GM12872 (cell line): ENCODE measurements at regions not wholly inside any gene's neighbourhood (a gene's known extent, or its start where the extent isn't known, plus 50 kb on each side); places are given as distances from the start of the nearest gene placed in this dataset.

Experiments
- CTCF ChIP-seq: IDR thresholded peaks from 3 replicates; pipeline ENCODE4 v1.5.1; 2011; ENCODE audit warnings: low read depth, mild to moderate bottlenecking, low read length, moderate library complexity; ENCODE audit not compliant: insufficient read depth

GRCh38 chr22:49079743-49080500 lies 747.8 kb downstream of the BRD1 start:
- no peak for TF ChIP-seq CTCF

GRCh38 chr22:49079027-49079725 lies 748.5 kb downstream of the BRD1 start:
- no peak for TF ChIP-seq CTCF

- no peak for TF ChIP-seq CTCF
Measured at GRCh38 chr22:49078076-49078710, 749.5 kb downstream of the BRD1 start.

GRCh38 chr22:49077586-49077985 lies 750.1 kb downstream of the BRD1 start:
- TF ChIP-seq CTCF = no peak

- no peak for TF ChIP-seq CTCF
Measured at GRCh38 chr22:49077036-49077393, 750.7 kb downstream of the BRD1 start.

GRCh38 chr22:49076300-49077035 lies 751.2 kb downstream of the BRD1 start:
- TF ChIP-seq CTCF = no peak

GRCh38 chr22:49075150-49075549 lies 752.5 kb downstream of the BRD1 start:
- no peak for TF ChIP-seq CTCF
